ENCODE measurements at regions not wholly inside any gene's neighbourhood (a gene's known extent, or its start where the extent isn't known, plus 50 kb on each side); places are given as distances from the start of the nearest gene placed in this dataset.

- Histone ChIP-seq H3K9me3 (ENCODE audit: insufficient read depth, low read depth) (no peaks in the 10 kb centered on the region; the same call in 1 of the 2 replicates), H3K79me2 (ENCODE audit: low read depth) (no peaks in the 10 kb centered on the region), H3K27ac (no peak overlapping the region), H3K27me3 (ENCODE audit: insufficient read depth, low read depth) (no peaks in the 10 kb centered on the region), H3K4me2 (no peak overlapping the region), H3K4me3 (no peak overlapping the region), H4K20me1 (ENCODE audit: insufficient read depth) (no peaks in the 10 kb centered on the region), H2AFZ (no peak overlapping the region), H3F3A (ENCODE audit: insufficient read depth, low read depth) (peaks cover 5% of the 10 kb centered on the region; the same call in 1 of the 2 replicates), H3K4me1 (replicated peaks; ENCODE audit: insufficient read depth) (peaks cover 22% of the 10 kb centered on the region), H3K9me2 (ENCODE audit: insufficient read depth) (no peaks in the 10 kb centered on the region), H3K36me3 (ENCODE audit: low read depth) (no peaks in the 10 kb centered on the region)
- TF ChIP-seq EZH2 (IDR thresholded peaks at IDR 0.05; ENCODE audit: low read depth): no peak
- no peak for TF ChIP-seq CTCF (conservative IDR thresholded peaks at IDR 0.05)
- no TSS peak for BruUV-seq (replicated peaks)
- ChIA-PET POLR2A (ENCODE audit: unreplicated experiment) (no interaction called here), CTCF (no interaction called here)
- no peak for DNase-seq
- intact Hi-C loops (cut with micrococcal nuclease; ENCODE audit: unreplicated experiment): loop anchor here (5.0 to 10.0 kb wide), 4 partner anchors 83 to 510 kb away; partner anchors contain the start of gene CITED2
Observed at GRCh38 chr6:139882234-139882633, 507.8 kb upstream of the CITED2 start.

DNA sequence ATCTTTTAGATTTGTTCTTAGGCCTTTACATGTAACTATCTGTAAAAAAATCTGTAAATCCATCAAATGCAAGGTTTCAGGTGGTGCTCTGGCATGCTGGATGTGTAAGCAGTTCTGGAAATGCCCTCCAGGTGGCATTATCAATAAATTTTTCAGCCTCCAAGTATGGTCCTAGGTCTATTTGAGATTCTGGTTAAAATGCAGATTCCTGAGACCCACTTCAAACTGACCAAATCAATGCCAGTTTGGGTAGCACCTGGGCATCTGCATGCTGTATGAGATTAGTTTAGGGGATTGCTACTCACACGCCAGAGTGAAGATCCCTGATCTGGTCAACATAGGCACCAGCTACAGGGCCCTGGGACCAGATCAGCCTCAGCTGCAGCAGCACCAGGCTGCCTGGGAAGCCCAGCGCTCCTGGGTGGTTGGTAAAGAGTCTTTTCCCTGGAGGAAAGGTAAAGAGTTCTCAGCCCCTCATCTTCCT lies 507.3 kb upstream of the CITED2 start:
- H3K9me2 ChIP-seq (ENCODE audit: insufficient read depth): no peaks in the 10 kb centered on the region
- H3K79me2 ChIP-seq (ENCODE audit: low read depth): no peaks in the 10 kb centered on the region
- no peaks in the 10 kb centered on the region; the same call in 1 of the 2 replicates for H3K9me3 ChIP-seq (ENCODE audit: insufficient read depth, low read depth)
- DNase-seq: no peak
- CTCF ChIA-PET: no interaction called here
- no peak overlapping the region for H3K27ac ChIP-seq
- no peak overlapping the region for H3K4me2 ChIP-seq
- no peaks in the 10 kb centered on the region for H3K36me3 ChIP-seq (ENCODE audit: low read depth)
- peaks cover 5% of the 10 kb centered on the region; the same call in 1 of the 2 replicates for H3F3A ChIP-seq (ENCODE audit: insufficient read depth, low read depth)
- H3K4me3 ChIP-seq: no peak overlapping the region
- H3K27me3 ChIP-seq (ENCODE audit: insufficient read depth, low read depth): no peaks in the 10 kb centered on the region
- BruUV-seq (replicated peaks): no TSS peak
- no peak overlapping the region for H2AFZ ChIP-seq
- peaks cover 22% of the 10 kb centered on the region for H3K4me1 ChIP-seq (replicated peaks; ENCODE audit: insufficient read depth)
- intact Hi-C loops (cut with micrococcal nuclease; ENCODE audit: unreplicated experiment): loop anchor here (5.0 to 10.0 kb wide), 4 partner anchors 83 to 509 kb away; partner anchors contain the start of gene CITED2
- POLR2A ChIA-PET (ENCODE audit: unreplicated experiment): no interaction called here
- H4K20me1 ChIP-seq (ENCODE audit: insufficient read depth): no peaks in the 10 kb centered on the region
- TF ChIP-seq CTCF (conservative IDR thresholded peaks at IDR 0.05) (peak; percentile 81), EZH2 (IDR thresholded peaks at IDR 0.05; ENCODE audit: low read depth) (no peak)

DNA sequence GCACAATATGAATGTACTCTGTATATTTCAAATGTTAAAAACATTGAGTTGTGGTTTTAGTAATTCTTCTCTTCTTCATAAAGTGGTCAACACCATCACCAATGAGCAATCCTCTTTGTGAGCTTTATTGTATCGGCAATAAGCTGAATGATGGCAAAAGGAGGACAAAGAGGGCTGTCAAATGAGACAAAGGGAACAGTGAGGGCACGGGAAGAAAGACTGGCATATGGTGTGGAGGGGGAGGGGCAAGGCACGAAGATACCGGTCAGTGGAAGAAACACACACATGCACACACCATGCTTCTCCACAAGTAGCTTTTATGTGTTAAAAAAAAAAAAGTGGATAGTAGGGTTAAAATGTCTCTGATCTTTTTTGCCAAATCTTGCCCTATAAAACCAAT lies 506.8 kb upstream of the CITED2 start:
- CTCF ChIA-PET: no interaction called here
- H3K4me3 ChIP-seq: no peak overlapping the region

More for the DNA sequence above, 506.8 kb upstream of the CITED2 start:
- Histone ChIP-seq H3K27me3 (ENCODE audit: insufficient read depth, low read depth) (no peaks in the 10 kb centered on the region), H3K79me2 (ENCODE audit: low read depth) (no peaks in the 10 kb centered on the region), H4K20me1 (ENCODE audit: insufficient read depth) (no peaks in the 10 kb centered on the region), H3F3A (ENCODE audit: insufficient read depth, low read depth) (peaks cover 5% of the 10 kb centered on the region; the same call in 1 of the 2 replicates), H3K9me2 (ENCODE audit: insufficient read depth) (no peaks in the 10 kb centered on the region), H3K4me1 (replicated peaks; ENCODE audit: insufficient read depth) (peaks cover 22% of the 10 kb centered on the region), H2AFZ (no peak overlapping the region), H3K9me3 (ENCODE audit: insufficient read depth, low read depth) (no peaks in the 10 kb centered on the region; the same call in 1 of the 2 replicates), H3K36me3 (ENCODE audit: low read depth) (no peaks in the 10 kb centered on the region), H3K4me2 (no peak overlapping the region), H3K27ac (no peak overlapping the region)
- POLR2A ChIA-PET (ENCODE audit: unreplicated experiment): no interaction called here
- no peak for TF ChIP-seq CTCF (conservative IDR thresholded peaks at IDR 0.05)
- no peak for TF ChIP-seq EZH2 (IDR thresholded peaks at IDR 0.05; ENCODE audit: low read depth)
- BruUV-seq (replicated peaks): no TSS peak
- no peak for DNase-seq
- intact Hi-C loops (cut with micrococcal nuclease; ENCODE audit: unreplicated experiment): loop anchor here (5.0 to 10.0 kb wide), 4 partner anchors 84 to 509 kb away; partner anchors contain the start of gene CITED2

Measured in PC-9 (cell line).